Peyer's patch (tissue), 4 donors: ENCODE measurements at regions not wholly inside any gene's neighbourhood (a gene's known extent, or its start where the extent isn't known, plus 50 kb on each side); places are given as distances from the start of the nearest gene placed in this dataset.

Source experiments
- DNase-seq, 3 donors: peaks; one replicate each; pipeline ENCODE4 v3.0.0-alpha.2; 2017 to 2019
- H3K27ac ChIP-seq, 4 donors: fragments of 200-600 bp; sonication (generic); one replicate each; pipeline ENCODE4 v1.5.1; 2016 to 2019
- H3K27me3 ChIP-seq, 2 donors: fragments of 200-600 bp; sonication (generic); one replicate each; pipeline ENCODE4 v1.5.1; 2019
- H3K36me3 ChIP-seq, 3 donors: fragments of 200-600 bp; sonication (generic); one replicate each; pipeline ENCODE4 v1.5.1; 2016 to 2019
- H3K4me1 ChIP-seq, 4 donors: fragments of 200-600 bp; sonication (generic); one replicate each; pipeline ENCODE4 v1.5.1; 2016 to 2019
- H3K4me3 ChIP-seq, 4 donors: fragments of 200-600 bp; sonication (generic); 1 replicate in 3 of 4; 2 replicates in 1 of 4; pipeline ENCODE4 v1.5.1; 2016 to 2019; ENCODE audit warnings: mild to moderate bottlenecking in 1 of 4
- H3K9me3 ChIP-seq, 4 donors: fragments of 200-600 bp; sonication (generic); one replicate each; pipeline ENCODE4 v1.5.1; 2016 to 2019; ENCODE audit warnings: mild to moderate bottlenecking in 1 of 4
- POLR2A ChIP-seq, 2 donors: fragments of 450-650 bp; IDR thresholded peaks; one replicate each; pipeline ENCODE4 v1.5.1; 2017; ENCODE audit warnings: antibody characterized with exemption in 2 of 2, mild to moderate bottlenecking in 2 of 2, moderate library complexity in 2 of 2
- TF ChIP-seq, protein P1 (sequence below), 6 experiments: fragments of 450-650 bp in 4 of 6; fragments of 200-600 bp in 2 of 6; sonication (generic) in 1 of 6; IDR thresholded peaks; one replicate each; pipeline ENCODE4 v1.5.1; 2017 to 2019; ENCODE audit warnings: antibody characterized with exemption in 6 of 6, mild to moderate bottlenecking in 3 of 6, moderate library complexity in 1 of 6

DNA sequence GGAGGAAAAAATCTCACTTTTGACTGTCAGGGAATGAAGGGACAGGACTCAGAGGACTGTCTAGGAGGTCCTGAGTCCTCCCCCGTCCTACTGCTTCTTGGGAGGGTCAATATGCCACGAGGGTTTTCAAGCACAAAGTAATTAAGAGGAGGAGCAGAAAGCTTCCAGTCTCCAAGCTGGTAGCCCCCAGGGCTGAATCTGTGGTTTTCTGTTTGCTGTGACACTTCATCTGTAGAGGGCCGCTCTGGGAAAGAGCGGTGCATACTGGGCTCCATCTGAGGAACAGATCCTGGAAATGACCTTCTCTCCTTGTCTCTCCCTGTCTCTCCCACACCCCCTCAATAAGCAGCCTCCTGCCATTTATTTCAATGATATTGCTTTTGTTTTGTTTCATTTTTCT is 180.1 kb upstream of the SDK2 start:
- DNase-seq, result no peak
- no peak for TF ChIP-seq POLR2A (IDR thresholded peaks at IDR 0.05)
- TF ChIP-seq, protein P1, sequence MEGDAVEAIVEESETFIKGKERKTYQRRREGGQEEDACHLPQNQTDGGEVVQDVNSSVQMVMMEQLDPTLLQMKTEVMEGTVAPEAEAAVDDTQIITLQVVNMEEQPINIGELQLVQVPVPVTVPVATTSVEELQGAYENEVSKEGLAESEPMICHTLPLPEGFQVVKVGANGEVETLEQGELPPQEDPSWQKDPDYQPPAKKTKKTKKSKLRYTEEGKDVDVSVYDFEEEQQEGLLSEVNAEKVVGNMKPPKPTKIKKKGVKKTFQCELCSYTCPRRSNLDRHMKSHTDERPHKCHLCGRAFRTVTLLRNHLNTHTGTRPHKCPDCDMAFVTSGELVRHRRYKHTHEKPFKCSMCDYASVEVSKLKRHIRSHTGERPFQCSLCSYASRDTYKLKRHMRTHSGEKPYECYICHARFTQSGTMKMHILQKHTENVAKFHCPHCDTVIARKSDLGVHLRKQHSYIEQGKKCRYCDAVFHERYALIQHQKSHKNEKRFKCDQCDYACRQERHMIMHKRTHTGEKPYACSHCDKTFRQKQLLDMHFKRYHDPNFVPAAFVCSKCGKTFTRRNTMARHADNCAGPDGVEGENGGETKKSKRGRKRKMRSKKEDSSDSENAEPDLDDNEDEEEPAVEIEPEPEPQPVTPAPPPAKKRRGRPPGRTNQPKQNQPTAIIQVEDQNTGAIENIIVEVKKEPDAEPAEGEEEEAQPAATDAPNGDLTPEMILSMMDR (IDR thresholded peaks at IDR 0.05), result no peak
- Histone ChIP-seq H3K4me3 (no peak overlapping the region), H3K36me3 (no peaks in the 10 kb centered on the region), H3K27me3 (no peaks in the 10 kb centered on the region), H3K4me1 (peaks cover 0 to 4% (median 0%) of the 10 kb centered on the region in 4 donors), H3K27ac (no peak overlapping the region), H3K9me3 (no peaks in the 10 kb centered on the region)

DNA sequence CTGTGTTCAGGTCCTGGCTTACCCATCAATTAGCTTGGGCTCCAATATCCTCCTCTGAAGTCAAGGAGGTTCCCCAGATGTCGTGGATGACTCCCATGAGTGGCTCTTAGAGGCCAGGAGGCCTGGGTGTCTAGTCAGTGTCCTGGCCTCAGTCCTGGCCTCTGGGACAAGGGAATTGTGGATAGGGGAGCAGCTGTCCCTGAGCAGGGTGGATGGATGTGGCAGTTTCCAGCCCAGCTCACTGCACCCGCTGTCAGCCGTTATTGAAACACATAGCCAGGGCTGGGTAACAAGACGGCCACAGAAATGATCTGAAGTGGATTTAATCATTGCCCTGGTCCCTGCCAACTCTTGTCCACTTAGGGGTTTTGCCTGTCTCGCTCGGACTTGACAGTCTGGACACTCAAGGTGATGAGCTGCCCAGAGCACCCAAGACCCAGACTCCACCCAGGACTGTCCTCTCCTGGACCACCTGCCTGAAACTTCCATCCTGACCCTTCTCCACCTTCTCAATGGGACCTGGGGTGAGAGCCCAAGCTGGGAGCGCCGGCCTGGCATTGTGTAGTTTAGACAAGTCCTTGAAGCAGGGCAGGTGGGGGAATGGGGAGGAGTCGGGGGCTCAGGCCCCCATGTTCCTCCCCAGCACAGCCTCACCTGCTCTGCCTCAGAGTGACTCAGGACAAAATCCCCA is 182.1 kb upstream of the SDK2 start:
- TF ChIP-seq, protein P1 (IDR thresholded peaks at IDR 0.05), result no peak
- no peak for TF ChIP-seq POLR2A (IDR thresholded peaks at IDR 0.05)
- no peak overlapping the region for H3K4me3 ChIP-seq
- H3K4me1 ChIP-seq, result peaks cover 0 to 4% (median 0%) of the 10 kb centered on the region in 4 donors
- H3K9me3 ChIP-seq, result no peaks in the 10 kb centered on the region
- H3K27ac ChIP-seq, result no peak overlapping the region
- no peaks in the 10 kb centered on the region for H3K27me3 ChIP-seq
- no peaks in the 10 kb centered on the region for H3K36me3 ChIP-seq
- peak in 1 of 3 donors; percentile 39 for DNase-seq

DNA sequence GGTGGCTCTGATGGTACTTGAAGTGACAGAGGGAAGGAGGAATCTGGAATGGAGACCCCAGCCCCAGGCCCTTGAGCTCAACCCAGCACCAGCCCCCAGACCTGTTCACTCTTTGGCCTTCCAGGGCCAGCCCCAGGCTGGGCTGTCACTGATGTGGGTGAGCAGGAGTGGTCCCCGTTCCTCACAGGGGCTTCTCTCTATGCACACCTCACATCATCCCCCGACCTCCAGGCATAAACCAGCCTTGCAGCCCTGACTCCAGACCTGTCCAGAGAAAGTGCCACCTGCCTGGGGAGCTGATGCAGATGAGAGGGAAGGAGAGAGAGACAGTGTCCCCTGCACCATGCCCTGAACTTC is 182.6 kb upstream of the SDK2 start:
- Histone ChIP-seq H3K9me3 (no peaks in the 10 kb centered on the region), H3K4me3 (no peak overlapping the region), H3K27ac (no peak overlapping the region), H3K4me1 (peaks cover 0 to 4% (median 0%) of the 10 kb centered on the region in 4 donors), H3K27me3 (no peaks in the 10 kb centered on the region), H3K36me3 (no peaks in the 10 kb centered on the region)
- TF ChIP-seq, protein P1 (IDR thresholded peaks at IDR 0.05), result no peak
- no peak for TF ChIP-seq POLR2A (IDR thresholded peaks at IDR 0.05)
- DNase-seq, result peak in 1 of 3 donors; percentile 33

DNA sequence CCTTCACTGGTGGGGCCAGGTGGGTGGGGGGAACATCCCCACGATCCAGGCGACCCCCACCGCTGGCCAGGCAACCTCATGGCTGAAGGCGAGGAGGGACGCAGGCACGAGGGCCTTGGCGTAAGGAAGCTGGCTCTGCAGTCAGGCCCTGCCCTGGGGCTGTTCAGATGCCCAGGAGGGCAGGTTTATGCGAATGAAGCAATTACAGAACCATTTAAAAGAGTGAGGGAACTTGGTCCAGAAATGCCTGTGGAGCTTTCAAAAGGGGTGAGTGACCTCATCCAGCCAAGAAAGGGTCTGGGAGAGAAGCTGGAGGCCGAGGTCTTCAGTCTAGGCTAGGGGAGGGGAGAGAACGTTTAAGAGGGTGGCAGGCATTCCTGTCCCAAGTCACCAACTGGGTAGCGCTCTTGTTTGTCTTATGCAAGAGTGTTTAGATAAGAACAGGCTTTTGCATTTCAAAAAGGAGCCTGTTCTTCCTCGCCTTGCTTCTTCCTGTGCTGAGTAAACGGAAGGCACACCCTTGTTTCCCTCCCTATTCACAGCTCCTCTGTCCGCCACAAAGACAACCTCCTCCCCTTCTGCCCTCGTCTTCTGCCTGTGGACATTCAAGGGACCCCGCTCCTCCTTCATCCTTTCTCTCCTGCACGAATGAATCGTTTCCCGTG is 183.5 kb upstream of the SDK2 start:
- H3K27ac ChIP-seq, result no peak overlapping the region

DNA sequence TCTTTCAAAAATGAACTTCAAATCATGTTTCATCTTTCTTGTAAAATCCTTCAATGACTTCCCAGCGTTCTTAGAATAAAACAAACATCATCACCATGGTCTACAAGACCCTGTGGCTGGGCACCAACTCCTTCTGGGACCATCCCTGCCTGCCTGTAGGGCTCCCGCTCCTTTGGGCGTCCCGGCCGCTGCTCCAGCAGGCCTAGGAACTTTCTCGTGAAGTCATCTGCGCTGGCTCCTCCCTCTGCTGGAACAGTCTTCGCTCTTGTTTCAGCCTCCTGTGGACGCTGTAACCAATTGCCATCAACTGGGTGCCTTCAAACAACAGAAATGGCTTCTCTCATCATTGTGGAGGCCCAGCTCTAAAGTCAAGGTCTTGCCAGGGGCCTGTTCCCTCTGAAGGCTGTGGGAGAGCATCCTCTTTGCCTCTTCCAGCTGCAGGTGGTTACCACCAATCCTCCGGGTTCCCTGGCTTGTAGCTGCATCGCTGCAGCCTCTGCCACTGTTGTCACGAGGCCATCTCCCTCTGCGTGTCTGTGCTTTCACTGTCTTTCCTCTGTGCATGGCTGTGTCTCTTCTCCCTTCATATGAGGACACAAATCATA is 185.5 kb upstream of the SDK2 start:
- Histone ChIP-seq H3K36me3 (no peaks in the 10 kb centered on the region), H3K4me3 (no peak overlapping the region), H3K4me1 (peaks cover 0 to 4% (median 0%) of the 10 kb centered on the region in 4 donors), H3K27ac (no peak overlapping the region), H3K9me3 (no peaks in the 10 kb centered on the region), H3K27me3 (no peaks in the 10 kb centered on the region)
- no peak for DNase-seq
- TF ChIP-seq POLR2A (IDR thresholded peaks at IDR 0.05), result no peak
- TF ChIP-seq, protein P1 (IDR thresholded peaks at IDR 0.05), result no peak

More for the DNA sequence above, 183.5 kb upstream of the SDK2 start:
- TF ChIP-seq POLR2A (IDR thresholded peaks at IDR 0.05), result no peak
- TF ChIP-seq, protein P1 (IDR thresholded peaks at IDR 0.05), result no peak
- peak in 1 of 3 donors; percentile 33 for DNase-seq
- Histone ChIP-seq H3K4me3 (no peak overlapping the region), H3K27me3 (no peaks in the 10 kb centered on the region), H3K9me3 (no peaks in the 10 kb centered on the region), H3K4me1 (peaks cover 0 to 4% (median 0%) of the 10 kb centered on the region in 4 donors), H3K36me3 (no peaks in the 10 kb centered on the region)
